H1 (cell line): ENCODE measurements at regions not wholly inside any gene's neighbourhood (a gene's known extent, or its start where the extent isn't known, plus 50 kb on each side); places are given as distances from the start of the nearest gene placed in this dataset.

ENCODE experiments used
- CTCF ChIA-PET: fragments of 300-600 bp; sonication (Branson Sonifier 250); formaldehyde crosslinking; loops from one replicate; lab custom pipeline; 2021; ENCODE audit not compliant: partially characterized antibody; lab: Charles Lee
- POLR2A ChIA-PET: fragments of 300-600 bp; sonication (Branson Sonifier 250); formaldehyde crosslinking; loops from one replicate; lab custom pipeline; 2021; ENCODE audit warnings: inconsistent platforms; ENCODE audit not compliant: partially characterized antibody; lab: Charles Lee
- DNase-seq, 2 experiments: peaks; one replicate each; pipeline versions ENCODE4 v3.0.0 to v3.0.0-alpha.2; 2010 to 2022; ENCODE audit warnings: low spot score in 2 of 2, low read depth in 1 of 2, mixed read lengths in 1 of 2
- FAIRE-seq: peaks from 2 replicates; lab custom pipeline; 2011; peaks lifted over from hg19 to GRCh38; lab: Jason Lieb, UNC
- H2AFZ ChIP-seq: 2 replicates; pipeline ENCODE4 v1.8.1; 2012; ENCODE audit warnings: low read length, inconsistent platforms
- H2AK5ac ChIP-seq: 2 replicates; pipeline ENCODE4 v1.6.1; 2013; ENCODE audit warnings: low read depth, low read length
- H2BK120ac ChIP-seq: replicated peaks from 2 replicates; pipeline ENCODE3; 2013; ENCODE audit warnings: low read depth, low read length, inconsistent platforms
- H2BK12ac ChIP-seq: 2 replicates; pipeline ENCODE4 v1.6.1; 2013; ENCODE audit warnings: low read depth, low read length
- H2BK15ac ChIP-seq: 2 replicates; pipeline ENCODE4 v1.6.1; 2013; ENCODE audit warnings: low read length
- H2BK20ac ChIP-seq: 2 replicates; pipeline ENCODE4 v1.6.1; 2013; ENCODE audit warnings: low read length
- H2BK5ac ChIP-seq: 2 replicates; pipeline ENCODE4 v1.6.1; 2013; ENCODE audit warnings: low read depth, low read length
- H3K14ac ChIP-seq: 2 replicates; pipeline ENCODE4 v1.6.1; 2013; ENCODE audit warnings: inconsistent platforms; ENCODE audit not compliant: insufficient read length
- H3K18ac ChIP-seq: 2 replicates; pipeline ENCODE4 v1.6.1; 2013; ENCODE audit warnings: low read length; ENCODE audit errors: extremely low read depth
- H3K23ac ChIP-seq: 2 replicates; pipeline ENCODE4 v1.6.1; 2013; ENCODE audit warnings: inconsistent platforms; ENCODE audit not compliant: insufficient read length
- H3K23me2 ChIP-seq: 2 replicates; pipeline ENCODE4 v1.6.1; 2013; ENCODE audit warnings: low read depth, low read length
- H3K27ac ChIP-seq: 2 replicates; pipeline ENCODE4 v1.6.1; 2011; ENCODE audit warnings: low read depth, low read length, inconsistent platforms
- H3K27me3 ChIP-seq, 4 experiments: replicated peaks in 1 of 4; 1 replicate in 1 of 4; 2 replicates in 3 of 4; pipeline versions ENCODE4 v1.6.1 to v1.8.1; 2011 to 2013; ENCODE audit warnings: low read length in 3 of 4, mild to moderate bottlenecking in 3 of 4, inconsistent platforms in 2 of 4, mixed read lengths in 2 of 4, moderate library complexity in 1 of 4; ENCODE audit not compliant: control insufficient read depth in 3 of 4, insufficient read depth in 3 of 4; ENCODE audit errors: extremely low read depth in 1 of 4
- H3K36me3 ChIP-seq, 4 experiments: 2 replicates each; pipeline versions ENCODE4 v1.6.1 to v1.8.1; 2011 to 2013; ENCODE audit warnings: mild to moderate bottlenecking in 4 of 4, low read length in 3 of 4, moderate library complexity in 2 of 4, control low read depth in 1 of 4, inconsistent platforms in 1 of 4; ENCODE audit not compliant: insufficient read depth in 4 of 4, control insufficient read depth in 2 of 4
- H3K4ac ChIP-seq: replicated peaks from 2 replicates; pipeline ENCODE3; 2013; ENCODE audit warnings: low read length, low read depth, mixed read lengths, inconsistent platforms; ENCODE audit not compliant: insufficient read length
- H3K4me1 ChIP-seq, 4 experiments: replicated peaks in 1 of 4; 1 replicate in 1 of 4; 2 replicates in 3 of 4; pipeline versions ENCODE4 v1.6.1 to v1.8.1; 2011 to 2013; ENCODE audit warnings: low read length in 3 of 4, inconsistent platforms in 2 of 4, mixed read lengths in 1 of 4; ENCODE audit not compliant: insufficient read depth in 4 of 4, control insufficient read depth in 3 of 4
- H3K4me2 ChIP-seq, 2 experiments: 2 replicates each; pipeline versions ENCODE4 v1.6.1 to v1.8.1; 2011 to 2013; ENCODE audit warnings: low read depth in 2 of 2, low read length in 2 of 2, control low read depth in 1 of 2, inconsistent platforms in 1 of 2, mild to moderate bottlenecking in 1 of 2; ENCODE audit not compliant: insufficient read depth in 1 of 2
- H3K4me3 ChIP-seq, 4 experiments: fragments of 200-600, 300-600 bp in 1 of 4; sonication (generic), shearing (Covaris generic), sonication (Bioruptor Twin) in 1 of 4; 2 replicates each; pipeline versions ENCODE4 v1.5.1 to v1.8.1; 2011 to 2016; ENCODE audit warnings: low read length in 4 of 4, low read depth in 3 of 4, control low read depth in 2 of 4, inconsistent platforms in 2 of 4, mild to moderate bottlenecking in 2 of 4, mixed read lengths in 1 of 4, moderate library complexity in 1 of 4; ENCODE audit not compliant: insufficient read depth in 2 of 4; ENCODE audit errors: extremely low read depth in 1 of 4
- H3K56ac ChIP-seq: replicated peaks from 2 replicates; pipeline ENCODE3; 2013; ENCODE audit warnings: low read depth, mild to moderate bottlenecking, mixed read lengths, low read length, inconsistent platforms; ENCODE audit not compliant: insufficient read length
- H3K79me1 ChIP-seq: 2 replicates; pipeline ENCODE4 v1.6.1; 2013; ENCODE audit warnings: low read depth, low read length, control low read depth
- H3K79me2 ChIP-seq, 2 experiments: 2 replicates each; pipeline versions ENCODE4 v1.6.1 to v1.8.1; 2012 to 2013; ENCODE audit warnings: low read length in 2 of 2, mild to moderate bottlenecking in 2 of 2, inconsistent platforms in 1 of 2; ENCODE audit not compliant: insufficient read depth in 2 of 2, control insufficient read depth in 1 of 2
- H3K9ac ChIP-seq, 4 experiments: replicated peaks in 1 of 4; 1 replicate in 1 of 4; 2 replicates in 3 of 4; pipeline versions ENCODE4 v1.6.1 to v1.8.1; 2011 to 2013; ENCODE audit warnings: low read depth in 3 of 4, low read length in 3 of 4, control low read depth in 2 of 4, mild to moderate bottlenecking in 2 of 4, moderate library complexity in 2 of 4, inconsistent platforms in 1 of 4; ENCODE audit errors: extremely low read depth in 1 of 4
- H3K9me3 ChIP-seq, 2 experiments: 2 replicates each; pipeline versions ENCODE4 v1.6.1 to v1.8.1; 2012 to 2013; ENCODE audit warnings: mild to moderate bottlenecking in 2 of 2, moderate library complexity in 2 of 2, control low read depth in 1 of 2, inconsistent platforms in 1 of 2, low read depth in 1 of 2, low read length in 1 of 2, mixed read lengths in 1 of 2; ENCODE audit not compliant: insufficient read depth in 2 of 2
- H4K20me1 ChIP-seq, 2 experiments: replicated peaks in 1 of 2; 2 replicates each; pipeline versions ENCODE3 to v1.8.1; 2011 to 2013; ENCODE audit warnings: inconsistent platforms in 2 of 2, low read length in 2 of 2, mild to moderate bottlenecking in 1 of 2; ENCODE audit not compliant: insufficient read depth in 2 of 2, control insufficient read depth in 1 of 2
- H4K5ac ChIP-seq: 2 replicates; pipeline ENCODE4 v1.6.1; 2013; ENCODE audit warnings: low read length, low read depth, mixed read lengths, inconsistent platforms; ENCODE audit not compliant: insufficient read length
- H4K8ac ChIP-seq: 2 replicates; pipeline ENCODE4 v1.8.0; 2013; ENCODE audit warnings: mild to moderate bottlenecking, moderate library complexity, low read length, inconsistent platforms; ENCODE audit not compliant: insufficient read depth; ENCODE audit errors: extremely low read depth
- H4K91ac ChIP-seq: replicated peaks from 2 replicates; pipeline ENCODE3; 2013; ENCODE audit warnings: low read length, mixed read lengths, inconsistent platforms; ENCODE audit not compliant: insufficient read length
- BACH1 ChIP-seq: IDR thresholded peaks from 2 replicates; pipeline ENCODE4 v1.6.1; 2012; ENCODE audit warnings: low read length, improper control_type of control experiment
- CBX8 ChIP-seq: fragments of 300-800, 300-1000 bp; sonication (generic); IDR thresholded peaks from 2 replicates; pipeline ENCODE4 v1.7.1; 2016; ENCODE audit warnings: low read depth, low read length, borderline replicate concordance
- CHD1 ChIP-seq: IDR thresholded peaks from 2 replicates; pipeline ENCODE4 v1.6.1; 2012; ENCODE audit warnings: low read depth, low read length, improper control_type of control experiment
- EZH2 ChIP-seq: fragments of 200-600 bp; sonication (generic); IDR thresholded peaks from 2 replicates; pipeline ENCODE4 v1.7.1; 2012; ENCODE audit warnings: low read depth, mild to moderate bottlenecking, moderate library complexity, low read length, inconsistent platforms; ENCODE audit not compliant: severe bottlenecking
- HDAC6 ChIP-seq: IDR thresholded peaks from one replicate; pipeline ENCODE4 v1.7.1; 2012; ENCODE audit warnings: low read depth, mild to moderate bottlenecking, inconsistent platforms, low read length, moderate library complexity
- KDM4A ChIP-seq: IDR thresholded peaks from one replicate; pipeline ENCODE4 v1.7.1; 2012; ENCODE audit warnings: low read depth, mild to moderate bottlenecking, moderate library complexity, low read length, inconsistent platforms; ENCODE audit not compliant: severe bottlenecking
- MAX ChIP-seq: IDR thresholded peaks from 2 replicates; pipeline ENCODE4 v1.6.1; 2012; ENCODE audit warnings: inconsistent platforms
- NRF1 ChIP-seq: IDR thresholded peaks from 2 replicates; pipeline ENCODE4 v1.6.1; 2011; ENCODE audit warnings: mild to moderate bottlenecking, low read depth, low read length, improper control_type of control experiment
- RXRA ChIP-seq: IDR thresholded peaks from 2 replicates; pipeline ENCODE4 v1.6.1; 2011; ENCODE audit warnings: low read depth, mild to moderate bottlenecking, low read length, moderate library complexity; ENCODE audit not compliant: insufficient read depth
- SIN3A ChIP-seq, 2 experiments: IDR thresholded peaks in 1 of 2; conservative IDR thresholded peaks in 1 of 2; 2 replicates each; pipeline ENCODE4 v1.6.1; 2011 to 2012; ENCODE audit warnings: low read length in 2 of 2, improper control_type of control experiment in 1 of 2, low read depth in 1 of 2, mild to moderate bottlenecking in 1 of 2
- SIRT6 ChIP-seq: IDR thresholded peaks from one replicate; pipeline ENCODE4 v1.7.1; 2012; ENCODE audit warnings: low read length, inconsistent platforms
- SP1 ChIP-seq: IDR thresholded peaks from 2 replicates; pipeline ENCODE4 v1.6.1; 2011; ENCODE audit warnings: low read depth, low read length
- ZNF274 ChIP-seq: IDR thresholded peaks from 2 replicates; pipeline ENCODE4 v1.7.0; 2012; ENCODE audit warnings: low read length, borderline replicate concordance; ENCODE audit errors: extremely low read depth
- WGBS, 2 experiments: shearing (Covaris generic) in 1 of 2; methylation state at CpG; one replicate each; pipeline versions ENCODE4 v1.1.6 to v1.1.7; 2013 to 2015; ENCODE audit warnings: low lambda C conversion rate in 2 of 2, mixed read lengths in 2 of 2, inconsistent platforms in 1 of 2, low coverage in 1 of 2, missing lambda C conversion rate in 1 of 2; ENCODE audit not compliant: insufficient replicate concordance in 2 of 2, insufficient coverage in 1 of 2, insufficient read length in 1 of 2; ENCODE audit errors: extremely low coverage in 1 of 2, missing lambda C conversion rate in 1 of 2; 5-methylcytosine and 5-hydroxymethylcytosine counted together
- TF ChIP-seq, protein P1 (sequence below): IDR thresholded peaks from 2 replicates; pipeline ENCODE4 v1.6.1; 2011; ENCODE audit warnings: low read length, improper control_type of control experiment

DNA sequence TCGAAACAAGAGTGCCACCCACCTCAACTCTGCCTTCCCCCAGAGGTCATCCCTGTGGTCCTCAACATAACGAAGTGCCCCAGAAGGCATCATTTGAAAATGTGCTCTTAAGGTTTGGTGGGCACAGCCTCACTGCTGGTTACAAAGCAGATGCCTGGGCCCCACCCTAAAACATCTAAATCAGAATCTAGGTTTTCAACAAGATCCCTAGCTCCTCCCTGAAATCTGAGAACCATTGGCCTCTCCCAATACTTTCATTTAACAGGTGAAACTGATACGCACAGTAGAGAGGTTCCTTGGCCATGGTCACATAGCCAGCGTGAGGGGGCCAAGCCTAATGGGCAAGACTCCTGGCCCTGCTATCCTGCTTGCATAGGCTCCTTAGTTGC lies 376.2 kb upstream of the CLINT1 start:
- no peaks in the 10 kb centered on the region for H4K20me1 ChIP-seq
- H3K9me3 ChIP-seq: no peaks in the 10 kb centered on the region
- no peak overlapping the region for H3K18ac ChIP-seq
- CTCF ChIA-PET: interaction anchor here (1.0 to 2.1 kb wide), 3 partner anchors 18 to 159 kb away, joined by 3 to 4 read pairs (median 3); no protein-coding TSS in a partner anchor
- no peaks in the 10 kb centered on the region; a peak in 1 of 7 replicates for H3K27me3 ChIP-seq
- no peak overlapping the region for H3K9ac ChIP-seq
- no peaks in the 10 kb centered on the region for H3K4me1 ChIP-seq
- H3K4me2 ChIP-seq: no peak overlapping the region
- H2AK5ac ChIP-seq: no peak overlapping the region
- H2BK12ac ChIP-seq: no peak overlapping the region
- no peak overlapping the region for H2BK5ac ChIP-seq
- H3K79me1 ChIP-seq: no peaks in the 10 kb centered on the region
- no peak overlapping the region for H4K91ac ChIP-seq
- no peak overlapping the region for H2AFZ ChIP-seq
- DNase-seq (no peak), FAIRE-seq (no peak)
- no peak overlapping the region for H3K4me3 ChIP-seq
- H4K5ac ChIP-seq: no peak overlapping the region
- H3K27ac ChIP-seq: no peak overlapping the region
- no peak overlapping the region for H3K4ac ChIP-seq
- H3K23me2 ChIP-seq: no peaks in the 10 kb centered on the region
- no peak overlapping the region for H4K8ac ChIP-seq
- 90% methylated on average over 4 of the region's 4 CpGs; no CpG with 5 or more reads in 1 of the 2 experiments for WGBS, 2 experiments
- no peak overlapping the region for H2BK20ac ChIP-seq
- no peak overlapping the region for H3K56ac ChIP-seq
- H2BK15ac ChIP-seq: no peak overlapping the region
- POLR2A ChIA-PET: no interaction called here
- no peaks in the 10 kb centered on the region for H3K36me3 ChIP-seq
- no peaks in the 10 kb centered on the region for H3K79me2 ChIP-seq
- no peak overlapping the region for H3K14ac ChIP-seq
- H2BK120ac ChIP-seq: no peak overlapping the region
- no peak overlapping the region for H3K23ac ChIP-seq
- TF ChIP-seq ZNF274 (no peak), MAX (no peak), SIRT6 (no peak), HDAC6 (no peak), RXRA (no peak), CBX8 (no peak), KDM4A (no peak), NRF1 (no peak), CHD1 (no peak), SIN3A (conservative IDR thresholded peaks at IDR 0.05 in 1 of 2, IDR thresholded peaks at IDR 0.05 in 1 of 2; ENCODE audit: low read depth in 1 of 2, low read length in 2 of 2) (no peak), EZH2 (no peak), SP1 (no peak), BACH1 (no peak)
- TF ChIP-seq, protein P1, sequence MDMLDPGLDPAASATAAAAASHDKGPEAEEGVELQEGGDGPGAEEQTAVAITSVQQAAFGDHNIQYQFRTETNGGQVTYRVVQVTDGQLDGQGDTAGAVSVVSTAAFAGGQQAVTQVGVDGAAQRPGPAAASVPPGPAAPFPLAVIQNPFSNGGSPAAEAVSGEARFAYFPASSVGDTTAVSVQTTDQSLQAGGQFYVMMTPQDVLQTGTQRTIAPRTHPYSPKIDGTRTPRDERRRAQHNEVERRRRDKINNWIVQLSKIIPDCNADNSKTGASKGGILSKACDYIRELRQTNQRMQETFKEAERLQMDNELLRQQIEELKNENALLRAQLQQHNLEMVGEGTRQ: no peak
